ENCODE measurements at regions not wholly inside any gene's neighbourhood (a gene's known extent, or its start where the extent isn't known, plus 50 kb on each side); places are given as distances from the start of the nearest gene placed in this dataset.

- DNase-seq (ENCODE audit: low read depth): no peak
Observed at GRCh38 chr3:127106053-127106452, 86.9 kb upstream of the PRR23E start.

GRCh38 chr3:127106456-127106855 is 86.5 kb upstream of the PRR23E start:
- DNase-seq (ENCODE audit: low read depth): no peak

- DNase-seq (ENCODE audit: low read depth): no peak
Observed at GRCh38 chr3:127107002-127107401, 85.9 kb upstream of the PRR23E start.

GRCh38 chr3:127107491-127108375 is 85.2 kb upstream of the PRR23E start:
- no peak for DNase-seq (ENCODE audit: low read depth)

- no peak for DNase-seq (ENCODE audit: low read depth)
Observed at GRCh38 chr3:127108796-127109195, 84.1 kb upstream of the PRR23E start.

- DNase-seq (ENCODE audit: low read depth): no peak
Observed at GRCh38 chr3:127110982-127111693, 81.8 kb upstream of the PRR23E start.

- no peak for DNase-seq (ENCODE audit: low read depth)
Observed at GRCh38 chr3:127112796-127113570, 79.9 kb upstream of the PRR23E start.

GRCh38 chr3:127113571-127113891 is 79.4 kb upstream of the PRR23E start:
- no peak for DNase-seq (ENCODE audit: low read depth)

GRCh38 chr3:127114337-127115070 is 78.4 kb upstream of the PRR23E start:
- no peak for DNase-seq (ENCODE audit: low read depth)

- no peak for DNase-seq (ENCODE audit: low read depth)
Observed at GRCh38 chr3:127115691-127116351, 77.1 kb upstream of the PRR23E start.

- no peak for DNase-seq (ENCODE audit: low read depth)
Observed at GRCh38 chr3:127118366-127118765, 74.6 kb upstream of the PRR23E start.

- DNase-seq (ENCODE audit: low read depth): no peak
Observed at GRCh38 chr3:127119693-127120464, 73.1 kb upstream of the PRR23E start.

GRCh38 chr3:127120851-127121647 is 71.9 kb upstream of the PRR23E start:
- DNase-seq (ENCODE audit: low read depth): no peak

GRCh38 chr3:127121885-127122284 is 71.0 kb upstream of the PRR23E start:
- no peak for DNase-seq (ENCODE audit: low read depth)

GRCh38 chr3:127123533-127123932 is 69.4 kb upstream of the PRR23E start:
- DNase-seq (ENCODE audit: low read depth): no peak

GRCh38 chr3:127124120-127124519 is 68.8 kb upstream of the PRR23E start:
- DNase-seq (ENCODE audit: low read depth): no peak

GRCh38 chr3:127131424-127132170 is 61.3 kb upstream of the PRR23E start:
- no peak for DNase-seq (ENCODE audit: low read depth)

- DNase-seq (ENCODE audit: low read depth): no peak
Observed at GRCh38 chr3:127132876-127133275, 60.1 kb upstream of the PRR23E start.
